Upper lobe of left lung (tissue), 6 donors: ENCODE measurements at regions not wholly inside any gene's neighbourhood (a gene's known extent, or its start where the extent isn't known, plus 50 kb on each side); places are given as distances from the start of the nearest gene placed in this dataset.
"Not testable (repeated sequence)": the region's sequence is repeated elsewhere in the genome, so short reads cannot be mapped to it uniquely, and the experiment has no call there.

Experiments
- ATAC-seq, 2 donors: fragments of 200-7000 bp; cut with Tn5 transposase; one replicate each; pipeline ENCODE4 v1.9.1; 2022; ENCODE audit warnings: mild to moderate bottlenecking in 2 of 2, moderate library complexity in 2 of 2; ENCODE audit not compliant: low FRiP score in 2 of 2
- DNase-seq, 2 donors: peaks; one replicate each; pipeline ENCODE4 v3.0.0-alpha.2; 2019 to 2020
- H3K27ac ChIP-seq, 4 donors: fragments of 200-600 bp; sonication (generic); one replicate each; pipeline ENCODE4 v1.5.1; 2016 to 2019
- H3K27me3 ChIP-seq, 4 donors: fragments of 200-600 bp; sonication (generic); one replicate each; pipeline ENCODE4 v1.5.1; 2017 to 2019
- H3K36me3 ChIP-seq, 4 donors: fragments of 200-600 bp; sonication (generic); one replicate each; pipeline ENCODE4 v1.5.1; 2016 to 2019
- H3K4me1 ChIP-seq, 4 donors: fragments of 200-600 bp; sonication (generic); one replicate each; pipeline ENCODE4 v1.5.1; 2018 to 2019
- H3K4me3 ChIP-seq, 4 donors: fragments of 200-600 bp; sonication (generic); one replicate each; pipeline ENCODE4 v1.5.1; 2017 to 2019; ENCODE audit warnings: mild to moderate bottlenecking in 2 of 4, moderate library complexity in 1 of 4
- H3K9me3 ChIP-seq, 4 donors: fragments of 200-600 bp; sonication (generic); one replicate each; pipeline ENCODE4 v1.5.1; 2018 to 2019
- EP300 ChIP-seq, 4 donors: sonication (generic); formaldehyde crosslinking; IDR thresholded peaks; one replicate each; pipeline ENCODE4 v1.5.1; 2017; ENCODE audit warnings: antibody characterized with exemption in 4 of 4, control low read depth in 2 of 4
- POLR2A ChIP-seq, 4 donors: fragments of 450-650 bp; IDR thresholded peaks; one replicate each; pipeline ENCODE4 v1.5.1; 2016 to 2017; ENCODE audit warnings: antibody characterized with exemption in 4 of 4, mild to moderate bottlenecking in 2 of 4
- POLR2AphosphoS5 ChIP-seq, 2 donors: sonication (generic); formaldehyde crosslinking; IDR thresholded peaks; one replicate each; pipeline ENCODE4 v1.5.1; 2017; ENCODE audit warnings: antibody characterized with exemption in 2 of 2
- WGBS, 2 donors: methylation state at CpG; one replicate each; pipeline ENCODE4 v1.1.5; 2017 to 2018; 5-methylcytosine and 5-hydroxymethylcytosine counted together
- TF ChIP-seq, protein P1 (sequence below), 6 experiments: fragments of 450-650 bp in 4 of 6; fragments of 200-600 bp in 2 of 6; sonication (generic) in 2 of 6; IDR thresholded peaks; one replicate each; pipeline ENCODE4 v1.5.1; 2016 to 2019; ENCODE audit warnings: antibody characterized with exemption in 6 of 6
- donor health status: DM: no; HTN: no; CAD: no; lungs with moderate emphysema.
- donor health status: DM: no; HTN: yes; CAD: no; lungs with severe emphysema.

DNA sequence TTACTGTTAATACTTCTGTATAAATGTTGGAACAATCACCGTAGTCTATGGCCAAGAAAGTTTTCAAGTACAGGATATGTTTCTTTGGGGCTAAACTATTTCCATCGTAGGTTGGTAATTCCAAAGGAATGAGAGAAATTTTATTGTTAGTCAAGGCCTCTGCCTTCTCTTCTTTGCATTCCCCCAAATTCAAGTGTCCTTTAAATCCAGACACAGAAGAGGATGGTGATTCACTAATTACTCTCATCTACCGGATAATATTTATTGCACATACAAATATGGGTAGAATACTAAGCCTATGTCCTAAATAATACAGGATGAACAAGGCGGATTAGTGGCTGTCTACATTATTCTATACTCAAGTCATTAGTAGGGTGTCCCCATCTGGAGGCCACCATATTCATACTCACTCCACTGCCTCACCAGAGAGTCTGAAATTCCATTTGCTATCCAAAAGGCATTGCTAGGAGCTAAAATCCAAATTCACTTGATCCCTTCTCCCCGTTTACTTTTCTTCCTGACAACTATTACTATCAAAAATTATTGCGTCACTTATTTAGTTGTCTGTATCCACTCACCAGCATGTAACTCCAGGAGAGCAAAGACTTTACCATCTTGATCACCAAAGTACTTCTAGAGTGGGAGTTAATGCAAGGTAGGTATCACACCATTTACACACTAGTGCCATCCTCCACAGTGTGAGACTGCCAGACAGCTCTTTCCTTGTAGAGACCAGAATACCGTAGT, 82.4 kb upstream of the SGCG start:
- DNase-seq (no peak), ATAC-seq (no peak)
- H3K4me1 ChIP-seq = no peaks in the 10 kb centered on the region
- 83 to 87% methylated on average over 7 of the region's 7 CpGs for WGBS, 2 donors
- H3K27ac ChIP-seq = no peak overlapping the region
- H3K36me3 ChIP-seq = no peaks in the 10 kb centered on the region
- H3K4me3 ChIP-seq = no peak overlapping the region
- TF ChIP-seq EP300 (IDR thresholded peaks at IDR 0.05) (no peak), POLR2A (IDR thresholded peaks at IDR 0.05) (no peak)
- no peaks in the 10 kb centered on the region for H3K9me3 ChIP-seq
- H3K27me3 ChIP-seq = no peaks in the 10 kb centered on the region

DNA sequence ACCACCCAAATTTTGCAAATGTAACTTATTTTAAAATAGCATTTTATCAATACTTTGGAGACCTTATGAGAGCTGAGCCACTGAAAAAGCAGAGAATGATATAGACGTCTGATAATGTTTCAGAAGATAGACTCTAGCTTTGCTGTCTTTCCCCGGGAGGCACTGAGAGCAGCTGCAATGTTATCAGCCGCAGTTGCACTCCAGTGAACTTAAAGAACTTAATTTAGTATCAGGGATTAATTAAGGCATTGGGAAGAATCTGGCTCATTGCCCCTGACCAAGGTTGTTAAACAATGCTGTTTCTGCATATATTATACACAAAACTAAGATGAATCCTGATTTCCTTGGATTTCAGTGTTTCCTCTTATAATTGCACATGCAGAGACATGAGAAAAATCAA, 75.7 kb upstream of the SGCG start:
- Histone ChIP-seq H3K27ac (no peak overlapping the region), H3K36me3 (no peaks in the 10 kb centered on the region), H3K9me3 (no peaks in the 10 kb centered on the region), H3K4me3 (no peak overlapping the region), H3K4me1 (no peaks in the 10 kb centered on the region), H3K27me3 (no peaks in the 10 kb centered on the region)
- TF ChIP-seq POLR2AphosphoS5 (IDR thresholded peaks at IDR 0.05) (no peak), POLR2A (IDR thresholded peaks at IDR 0.05) (no peak), EP300 (IDR thresholded peaks at IDR 0.05) (no peak)
- TF ChIP-seq, protein P1, sequence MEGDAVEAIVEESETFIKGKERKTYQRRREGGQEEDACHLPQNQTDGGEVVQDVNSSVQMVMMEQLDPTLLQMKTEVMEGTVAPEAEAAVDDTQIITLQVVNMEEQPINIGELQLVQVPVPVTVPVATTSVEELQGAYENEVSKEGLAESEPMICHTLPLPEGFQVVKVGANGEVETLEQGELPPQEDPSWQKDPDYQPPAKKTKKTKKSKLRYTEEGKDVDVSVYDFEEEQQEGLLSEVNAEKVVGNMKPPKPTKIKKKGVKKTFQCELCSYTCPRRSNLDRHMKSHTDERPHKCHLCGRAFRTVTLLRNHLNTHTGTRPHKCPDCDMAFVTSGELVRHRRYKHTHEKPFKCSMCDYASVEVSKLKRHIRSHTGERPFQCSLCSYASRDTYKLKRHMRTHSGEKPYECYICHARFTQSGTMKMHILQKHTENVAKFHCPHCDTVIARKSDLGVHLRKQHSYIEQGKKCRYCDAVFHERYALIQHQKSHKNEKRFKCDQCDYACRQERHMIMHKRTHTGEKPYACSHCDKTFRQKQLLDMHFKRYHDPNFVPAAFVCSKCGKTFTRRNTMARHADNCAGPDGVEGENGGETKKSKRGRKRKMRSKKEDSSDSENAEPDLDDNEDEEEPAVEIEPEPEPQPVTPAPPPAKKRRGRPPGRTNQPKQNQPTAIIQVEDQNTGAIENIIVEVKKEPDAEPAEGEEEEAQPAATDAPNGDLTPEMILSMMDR (IDR thresholded peaks at IDR 0.05) = no peak
- ATAC-seq (no peak), DNase-seq (no peak)
- 54 to 59% methylated on average over 3 of the region's 3 CpGs for WGBS, 2 donors

DNA sequence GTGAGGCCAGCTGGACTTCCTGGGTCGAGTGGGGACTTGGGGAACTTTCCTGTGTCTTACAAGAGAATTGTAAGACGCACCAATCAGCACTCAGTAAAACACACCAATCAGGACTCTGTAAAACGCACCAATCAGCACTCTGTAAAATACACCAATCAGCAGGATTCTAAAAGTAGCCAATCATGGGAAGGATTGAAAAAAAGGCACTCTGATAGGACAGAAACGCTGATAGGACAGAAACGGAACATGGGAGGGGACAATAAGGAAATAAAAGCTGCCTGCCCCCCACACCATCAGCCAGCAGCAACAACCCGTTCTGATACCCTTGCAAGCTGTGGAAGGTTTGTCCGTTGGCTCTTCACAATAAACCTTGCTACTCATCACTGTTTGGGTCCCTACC, 73.1 kb upstream of the SGCG start:
- ATAC-seq (no peak), DNase-seq (no peak)
- Histone ChIP-seq H3K9me3 (no peaks in the 10 kb centered on the region), H3K27me3 (no peaks in the 10 kb centered on the region), H3K4me3 (no peak overlapping the region), H3K36me3 (no peaks in the 10 kb centered on the region), H3K27ac (no peak overlapping the region), H3K4me1 (no peaks in the 10 kb centered on the region)
- 89% methylated on average over 7 of the region's 7 CpGs for WGBS, 2 donors
- no peak for TF ChIP-seq POLR2AphosphoS5 (IDR thresholded peaks at IDR 0.05)
- TF ChIP-seq POLR2A (IDR thresholded peaks at IDR 0.05) = no peak
- no peak for TF ChIP-seq EP300 (IDR thresholded peaks at IDR 0.05)
- TF ChIP-seq, protein P1 (IDR thresholded peaks at IDR 0.05) = no peak

DNA sequence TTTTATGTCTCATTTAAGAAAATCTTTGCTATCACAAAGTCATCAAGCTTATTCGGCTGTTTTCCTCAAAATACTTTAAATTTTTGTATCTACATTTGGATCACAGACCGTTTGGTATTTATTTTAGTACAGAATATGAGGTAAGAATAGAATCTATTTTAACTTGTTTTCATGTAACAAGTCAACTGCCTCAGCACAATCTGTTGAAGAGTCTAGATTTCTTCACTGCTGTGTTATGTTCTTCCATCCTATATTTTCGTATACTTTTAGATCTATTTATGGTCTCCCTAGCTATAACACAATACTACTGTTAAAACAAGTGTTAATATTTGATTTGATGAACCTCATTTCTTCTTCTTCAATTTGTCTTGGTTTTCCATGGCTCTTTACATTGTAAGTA, 61.6 kb upstream of the SGCG start:
- no peak overlapping the region for H3K4me3 ChIP-seq
- H3K27me3 ChIP-seq = no peaks in the 10 kb centered on the region
- no peaks in the 10 kb centered on the region for H3K9me3 ChIP-seq
- ATAC-seq (no peak), DNase-seq (no peak)
- H3K36me3 ChIP-seq = no peaks in the 10 kb centered on the region
- no peak overlapping the region for H3K27ac ChIP-seq
- WGBS, 2 donors = 69 to 72% methylated on average over 3 of the region's 3 CpGs
- H3K4me1 ChIP-seq = no peaks in the 10 kb centered on the region
- TF ChIP-seq POLR2AphosphoS5 (IDR thresholded peaks at IDR 0.05) (no peak), POLR2A (IDR thresholded peaks at IDR 0.05) (no peak), EP300 (IDR thresholded peaks at IDR 0.05) (no peak)
- TF ChIP-seq, protein P1 (IDR thresholded peaks at IDR 0.05) = no peak

DNA sequence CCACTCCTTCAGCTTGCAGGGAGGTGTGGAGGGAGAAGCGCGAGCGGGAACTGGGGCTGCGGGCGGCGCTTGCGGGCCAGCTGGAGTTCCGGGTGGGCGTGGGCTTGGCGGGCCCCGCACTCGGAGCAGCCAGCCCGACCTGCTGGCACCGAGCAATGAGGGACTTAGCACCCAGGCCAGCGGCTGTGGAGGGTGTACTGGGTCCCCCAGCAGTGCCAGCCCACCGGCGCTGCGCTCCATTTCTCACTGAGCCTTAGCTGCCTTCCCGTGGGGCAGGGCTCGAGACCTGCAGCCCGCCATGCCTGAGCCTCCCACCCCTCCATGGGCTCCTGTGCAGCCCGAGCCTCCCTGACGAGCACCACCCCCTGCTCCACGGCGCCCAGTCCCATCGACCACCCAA, 53.2 kb upstream of the SGCG start:
- H3K4me1 ChIP-seq, ATAC-seq, H3K36me3 ChIP-seq, H3K27ac ChIP-seq, H3K27me3 ChIP-seq, H3K4me3 ChIP-seq, H3K9me3 ChIP-seq: not testable (repeated sequence)
- peak in 1 of 2 donors; percentile 66 for DNase-seq
- 96 to 100% methylated on average over 2 to 26 of the region's 26 CpGs for WGBS, 2 donors

DNA sequence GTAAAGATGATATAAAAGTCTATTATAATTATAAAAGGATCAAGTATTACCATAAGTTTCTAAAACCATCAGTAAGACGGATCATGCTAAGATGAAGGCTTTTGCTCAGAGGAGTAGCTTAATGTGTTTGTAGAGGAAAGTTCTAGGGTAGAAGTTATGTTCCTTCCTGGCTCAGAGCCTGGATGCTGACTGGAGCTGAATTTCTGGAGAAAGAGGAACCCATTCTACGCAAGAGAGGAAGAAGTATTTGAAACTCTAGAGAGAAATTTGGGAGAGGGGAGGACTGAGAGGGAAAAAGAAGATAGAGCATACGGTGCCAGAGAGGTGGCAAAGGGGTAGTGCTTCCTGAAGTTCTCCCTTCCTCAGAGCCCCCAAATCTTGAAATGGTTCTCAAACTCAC, 51.4 kb upstream of the SGCG start:
- no peaks in the 10 kb centered on the region for H3K4me1 ChIP-seq
- H3K27ac ChIP-seq = no peak overlapping the region
- H3K9me3 ChIP-seq = no peaks in the 10 kb centered on the region
- WGBS, 2 donors = 52 to 67% methylated on average over 3 of the region's 3 CpGs
- DNase-seq = no peak
- H3K27me3 ChIP-seq = no peaks in the 10 kb centered on the region
- ATAC-seq = peak in 1 of 2 donors; percentile 46
- TF ChIP-seq POLR2AphosphoS5 (IDR thresholded peaks at IDR 0.05) = no peak
- TF ChIP-seq, protein P1 (IDR thresholded peaks at IDR 0.05) = no peak
- no peak for TF ChIP-seq POLR2A (IDR thresholded peaks at IDR 0.05)
- TF ChIP-seq EP300 (IDR thresholded peaks at IDR 0.05) = no peak
- no peaks in the 10 kb centered on the region for H3K36me3 ChIP-seq
- no peak overlapping the region for H3K4me3 ChIP-seq
